OCI-LY7 (cell line): ENCODE measurements at regions not wholly inside any gene's neighbourhood (a gene's known extent, or its start where the extent isn't known, plus 50 kb on each side); places are given as distances from the start of the nearest gene placed in this dataset.

Experiments used
- BruUV-seq: library from RNA; stranded (reverse); fragments of 400-500 nt; replicated peaks from 2 replicates; lab custom pipeline; 2021; lab: Mats Ljungman, UMichigan
- CTCF ChIA-PET: fragments of 300-600 bp; sonication (Branson Sonifier 250); formaldehyde crosslinking; loops from one replicate; lab custom pipeline; 2022; ENCODE audit warnings: antibody characterized with exemption; ENCODE audit not compliant: unreplicated experiment; lab: Charles Lee
- POLR2A ChIA-PET: fragments of 300-600 bp; sonication (Branson Sonifier 250); formaldehyde crosslinking; loops from one replicate; lab custom pipeline; 2022; ENCODE audit warnings: antibody characterized with exemption; lab: Charles Lee
- DNase-seq: peaks from one replicate; pipeline ENCODE4 v3.0.0-alpha.2; 2015; ENCODE audit warnings: low spot score
- H2AFZ ChIP-seq: fragments of 200-600 bp; sonication (generic), shearing (Covaris generic); 2 replicates; pipeline ENCODE4 v1.6.1; 2014; ENCODE audit warnings: mild to moderate bottlenecking, antibody characterized with exemption, low read length, moderate library complexity
- H3K27ac ChIP-seq: fragments of 200-600 bp; sonication (generic); 2 replicates; pipeline ENCODE4 v1.5.1; 2014; ENCODE audit warnings: mixed run types, low read depth, mild to moderate bottlenecking, moderate library complexity, low read length, inconsistent platforms; ENCODE audit not compliant: poor library complexity, severe bottlenecking
- H3K36me3 ChIP-seq: fragments of 200-600 bp; sonication (generic); 2 replicates; pipeline ENCODE4 v1.6.1; 2014; ENCODE audit warnings: mild to moderate bottlenecking, antibody characterized with exemption, low read length, moderate library complexity, mixed read lengths; ENCODE audit not compliant: insufficient read depth
- H3K4me1 ChIP-seq: fragments of 200-600 bp; sonication (generic); 2 replicates; pipeline ENCODE4 v1.5.1; 2014; ENCODE audit warnings: mild to moderate bottlenecking, low read length; ENCODE audit not compliant: insufficient read depth, poor library complexity, severe bottlenecking
- H3K4me2 ChIP-seq: fragments of 200-600 bp; sonication (generic); 2 replicates; pipeline ENCODE4 v1.6.1; 2014; ENCODE audit warnings: mild to moderate bottlenecking, low read length
- H3K4me3 ChIP-seq: fragments of 200-600 bp; sonication (generic); 2 replicates; pipeline ENCODE4 v1.5.1; 2014; ENCODE audit warnings: mild to moderate bottlenecking, low read depth, low read length; ENCODE audit not compliant: poor library complexity, severe bottlenecking
- H3K79me2 ChIP-seq: fragments of 200-600 bp; sonication (generic); 2 replicates; pipeline ENCODE4 v1.6.1; 2016; ENCODE audit warnings: low read depth, mild to moderate bottlenecking, low read length, moderate library complexity, mixed read lengths; ENCODE audit not compliant: insufficient read depth
- H3K9me2 ChIP-seq: fragments of 200-600 bp; sonication (generic); 2 replicates; pipeline ENCODE4 v1.6.1; 2016; ENCODE audit warnings: mild to moderate bottlenecking, low read length, mixed read lengths; ENCODE audit not compliant: insufficient read depth
- H3K9me3 ChIP-seq: fragments of 200-600 bp; sonication (generic); 2 replicates; pipeline ENCODE4 v1.6.1; 2014; ENCODE audit warnings: mild to moderate bottlenecking, mixed run types, low read length, mixed read lengths
- H4K20me1 ChIP-seq: fragments of 200-600 bp; sonication (generic); 2 replicates; pipeline ENCODE4 v1.6.1; 2014; ENCODE audit warnings: mild to moderate bottlenecking, antibody characterized with exemption, low read length, moderate library complexity, mixed read lengths; ENCODE audit not compliant: insufficient read depth
- CTCF ChIP-seq: fragments of 200-600 bp; sonication (generic); conservative IDR thresholded peaks from 2 replicates; pipeline ENCODE4 v1.5.1; 2014; ENCODE audit warnings: mild to moderate bottlenecking, antibody characterized with exemption, low read length, moderate library complexity, mixed read lengths
- EZH2phosphoT487 ChIP-seq: fragments of 200-600 bp; sonication (generic); IDR thresholded peaks from 2 replicates; pipeline ENCODE4 v1.6.1; 2018; ENCODE audit warnings: low read depth, borderline replicate concordance, mild to moderate bottlenecking, mixed run types, antibody characterized with exemption, low read length, moderate library complexity, mixed read lengths
- intact Hi-C: fragments of 100-400 bp; cut with micrococcal nuclease; formaldehyde crosslinking; loops from one replicate; pipeline ENCODE4 v1.10.0; 2022; ENCODE audit not compliant: unreplicated experiment

DNA sequence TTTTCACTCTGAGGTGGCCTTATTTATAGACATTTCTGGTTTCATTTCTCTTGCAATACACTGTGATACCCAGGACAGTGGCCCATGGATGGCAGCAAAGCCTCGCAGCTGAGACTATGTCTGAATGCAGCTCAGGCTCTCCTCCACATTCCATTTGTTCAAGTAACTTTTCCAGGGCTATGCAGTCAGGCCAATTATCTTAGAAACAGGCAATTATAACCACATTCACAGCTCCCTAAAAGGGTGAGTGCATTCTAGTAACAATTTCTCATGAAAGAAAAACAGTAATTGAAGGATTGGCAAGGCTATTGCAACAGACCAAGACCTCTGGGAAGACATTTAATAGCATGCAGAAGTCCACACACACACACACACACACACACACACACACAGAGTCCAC is 264.0 kb downstream of the TBC1D4 start:
- Histone ChIP-seq H3K4me1 (no peaks in the 10 kb centered on the region), H3K36me3 (no peaks in the 10 kb centered on the region), H2AFZ (no peak overlapping the region), H3K27ac (no peak overlapping the region), H3K79me2 (no peaks in the 10 kb centered on the region), H3K4me2 (no peak overlapping the region), H4K20me1 (no peaks in the 10 kb centered on the region), H3K4me3 (no peak overlapping the region), H3K9me2 (no peaks in the 10 kb centered on the region), H3K9me3 (no peaks in the 10 kb centered on the region)
- ChIA-PET CTCF (no interaction called here), POLR2A (interaction anchor here (0.7 to 1.1 kb wide), 2 partner anchors 9 to 1337 kb away, joined by 3 to 5 read pairs; no protein-coding TSS in a partner anchor)
- no peak for DNase-seq
- no TSS peak for BruUV-seq
- TF ChIP-seq EZH2phosphoT487 (no peak), CTCF (0 out of 2 replicates have a peak, but pooled peaks have one; percentile 10)
- intact Hi-C loops: loop anchor here (5.0 to 10.0 kb wide), 3 partner anchors 923 to 1461 kb away; no protein-coding TSS in a partner anchor

DNA sequence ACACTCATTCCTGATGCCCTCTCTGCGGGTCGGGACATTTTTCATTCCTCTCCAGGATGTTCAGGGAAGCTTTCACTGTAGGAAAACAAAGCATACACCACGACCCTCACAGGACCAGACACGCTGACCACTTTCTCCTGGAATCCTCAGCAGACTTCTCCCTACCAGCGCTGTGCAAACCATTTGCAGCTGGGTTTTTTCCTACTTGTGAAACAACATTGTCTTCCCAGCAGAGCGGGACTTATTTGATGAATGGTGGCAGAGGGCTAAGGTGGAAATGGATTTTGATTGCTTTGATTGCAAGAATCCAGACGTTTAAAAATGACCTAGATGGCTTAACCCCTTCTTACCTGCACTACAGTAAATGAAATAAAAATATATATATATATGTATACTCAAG is 265.9 kb downstream of the TBC1D4 start:
- BruUV-seq: no TSS peak
- H3K4me3 ChIP-seq: no peak overlapping the region
- H3K27ac ChIP-seq: no peak overlapping the region
- H3K36me3 ChIP-seq: no peaks in the 10 kb centered on the region
- POLR2A ChIA-PET: no interaction called here
- no peaks in the 10 kb centered on the region for H4K20me1 ChIP-seq
- H3K9me2 ChIP-seq: no peaks in the 10 kb centered on the region
- H3K4me1 ChIP-seq: no peaks in the 10 kb centered on the region
- H3K4me2 ChIP-seq: no peak overlapping the region
- no peaks in the 10 kb centered on the region for H3K9me3 ChIP-seq
- no peaks in the 10 kb centered on the region for H3K79me2 ChIP-seq
- TF ChIP-seq EZH2phosphoT487 (no peak), CTCF (no peak)
- CTCF ChIA-PET: no interaction called here
- no peak for DNase-seq
- H2AFZ ChIP-seq: no peak overlapping the region
- intact Hi-C loops: loop anchor here (5.0 to 10.0 kb wide), 3 partner anchors 921 to 1459 kb away; no protein-coding TSS in a partner anchor

GRCh38 chr13:75214846-75215245 is 267.1 kb downstream of the TBC1D4 start:
- TF ChIP-seq EZH2phosphoT487: no peak
- TF ChIP-seq CTCF: no peak
- intact Hi-C loops: loop anchor here (5.0 to 10.0 kb wide), 3 partner anchors 920 to 1458 kb away; no protein-coding TSS in a partner anchor
- Histone ChIP-seq H3K79me2 (no peaks in the 10 kb centered on the region), H3K27ac (no peak overlapping the region), H3K9me3 (no peaks in the 10 kb centered on the region), H3K4me3 (no peak overlapping the region), H4K20me1 (no peaks in the 10 kb centered on the region), H3K9me2 (no peaks in the 10 kb centered on the region), H3K4me2 (no peak overlapping the region), H3K36me3 (no peaks in the 10 kb centered on the region), H2AFZ (no peak overlapping the region), H3K4me1 (no peaks in the 10 kb centered on the region)
- DNase-seq: no peak
- CTCF ChIA-PET: no interaction called here
- POLR2A ChIA-PET: interaction anchor here (0.5 kb wide), 1 partner anchor 283 kb away, joined by 3 read pairs; no protein-coding TSS in a partner anchor
- BruUV-seq: no TSS peak
